T1000 (cell line): ENCODE measurements at regions not wholly inside any gene's neighbourhood (a gene's known extent, or its start where the extent isn't known, plus 50 kb on each side); places are given as distances from the start of the nearest gene placed in this dataset.

Experiments
- DNase-seq: peaks from one replicate; lab custom pipeline; 2025; ENCODE audit warnings: mixed read lengths; lab: John Stamatoyannopoulos, UW

- no peak for DNase-seq
Measured at GRCh38 chr21:24894324-24894723, 713.0 kb downstream of the MRPL39 start.

DNA sequence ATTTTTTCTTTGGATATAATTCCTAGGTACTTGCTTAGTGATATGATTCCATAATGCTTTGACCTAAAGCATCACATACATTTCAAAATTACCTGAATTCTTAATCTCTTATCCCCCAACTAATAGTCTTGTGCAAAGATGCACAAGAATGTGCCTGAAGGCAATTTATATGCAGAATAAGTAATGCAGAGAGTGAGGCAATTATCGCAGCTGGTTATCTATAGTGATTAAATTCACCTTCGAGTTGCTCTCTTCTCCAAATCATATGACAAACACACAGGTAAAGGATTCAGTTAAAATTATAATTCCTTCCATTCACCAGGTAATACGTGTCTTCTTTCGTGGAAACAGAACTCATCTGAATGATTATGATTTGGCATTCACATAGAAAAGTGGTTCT lies 717.3 kb downstream of the MRPL39 start:
- no peak for DNase-seq

DNA sequence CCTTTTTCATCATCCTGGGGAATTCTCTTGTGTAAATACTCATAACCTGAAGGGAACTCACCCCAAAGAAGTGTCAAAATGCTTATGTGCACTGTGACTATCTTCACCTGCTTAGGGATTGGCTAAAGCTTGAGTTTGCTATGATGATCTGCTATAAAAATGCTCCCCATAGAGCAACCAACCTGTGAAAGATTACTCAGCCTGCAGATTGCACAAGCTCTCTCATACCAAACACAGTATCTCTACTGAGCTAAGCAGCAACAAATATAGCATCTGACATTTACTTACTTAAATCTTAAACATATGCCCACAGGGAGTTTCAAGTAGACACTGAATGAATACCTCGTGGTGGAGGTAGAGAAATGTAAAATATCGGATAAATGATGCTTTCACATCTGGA lies 725.8 kb downstream of the MRPL39 start:
- DNase-seq, result no peak

GRCh38 chr21:24870633-24871032 lies 736.6 kb downstream of the MRPL39 start:
- no peak for DNase-seq

GRCh38 chr21:24869862-24870261 lies 737.4 kb downstream of the MRPL39 start:
- no peak for DNase-seq

GRCh38 chr21:24868117-24868516 lies 739.2 kb downstream of the MRPL39 start:
- DNase-seq, result no peak

DNA sequence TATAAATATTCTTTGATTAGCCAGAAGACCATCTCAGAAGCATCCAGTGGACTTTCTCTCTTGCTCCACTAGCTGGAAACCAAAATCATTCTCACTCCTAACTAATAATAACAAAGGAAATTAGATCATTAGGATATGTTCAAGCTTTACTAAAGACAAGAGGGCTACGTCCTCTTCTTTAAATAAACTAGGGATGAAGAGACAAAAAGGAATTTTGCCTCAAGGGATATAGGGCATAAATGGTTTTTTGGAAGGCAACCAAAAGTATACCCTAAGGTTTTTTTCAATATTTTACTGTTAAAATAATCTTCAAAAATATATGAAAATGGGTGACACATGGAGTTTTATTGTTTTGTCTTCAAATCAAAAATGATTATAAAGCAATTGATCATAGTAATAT lies 745.8 kb downstream of the MRPL39 start:
- DNase-seq, result no peak

GRCh38 chr21:24856326-24856725 lies 751.0 kb downstream of the MRPL39 start:
- no peak for DNase-seq

GRCh38 chr21:24852610-24853195 lies 754.6 kb downstream of the MRPL39 start:
- DNase-seq, result no peak

GRCh38 chr21:24850121-24850520 lies 757.2 kb downstream of the MRPL39 start:
- no peak for DNase-seq

DNA sequence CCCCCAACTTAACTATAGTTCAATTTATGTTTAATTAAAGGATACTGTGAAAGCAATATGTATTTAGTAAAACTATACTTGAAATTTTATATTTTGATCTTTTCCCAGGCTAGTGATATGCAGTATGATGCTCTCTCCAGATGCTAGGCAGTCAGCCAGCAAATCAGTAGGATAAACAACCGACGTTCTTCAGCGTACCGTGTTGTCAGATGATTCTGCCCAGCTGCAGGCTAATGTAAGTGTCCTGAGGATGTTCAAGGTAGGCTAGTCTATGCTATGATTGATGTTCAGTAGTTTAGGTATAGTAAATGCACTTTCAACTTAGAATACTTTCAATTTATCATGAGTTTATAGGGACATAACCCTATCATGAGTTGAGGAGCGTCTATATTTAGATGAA lies 762.6 kb downstream of the MRPL39 start:
- DNase-seq, result no peak

GRCh38 chr21:24840287-24840686 lies 767.0 kb downstream of the MRPL39 start:
- DNase-seq, result no peak

- no peak for DNase-seq
Measured at GRCh38 chr21:24832961-24833360, 774.3 kb downstream of the MRPL39 start.

DNA sequence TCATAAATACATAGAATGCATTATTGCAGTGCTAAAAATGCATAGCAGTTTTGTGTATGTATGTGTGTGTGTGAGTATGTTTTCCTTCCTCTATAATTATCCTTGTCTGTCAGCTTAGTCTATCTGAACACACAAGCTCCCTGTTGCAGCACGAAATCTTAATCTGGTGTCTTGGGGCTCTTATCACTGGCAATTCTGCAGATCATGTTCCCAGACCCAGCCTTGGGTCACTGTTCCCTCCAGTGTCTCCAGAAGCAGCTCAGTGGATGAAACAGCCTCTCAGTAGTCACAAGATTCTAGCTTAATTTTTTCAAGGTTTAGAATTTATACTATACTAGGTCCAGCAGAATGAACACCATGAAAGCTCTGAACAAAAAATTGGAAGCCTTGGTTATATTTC lies 777.9 kb downstream of the MRPL39 start:
- DNase-seq, result no peak

- DNase-seq, result no peak
Measured at GRCh38 chr21:24826822-24827221, 780.5 kb downstream of the MRPL39 start.

DNA sequence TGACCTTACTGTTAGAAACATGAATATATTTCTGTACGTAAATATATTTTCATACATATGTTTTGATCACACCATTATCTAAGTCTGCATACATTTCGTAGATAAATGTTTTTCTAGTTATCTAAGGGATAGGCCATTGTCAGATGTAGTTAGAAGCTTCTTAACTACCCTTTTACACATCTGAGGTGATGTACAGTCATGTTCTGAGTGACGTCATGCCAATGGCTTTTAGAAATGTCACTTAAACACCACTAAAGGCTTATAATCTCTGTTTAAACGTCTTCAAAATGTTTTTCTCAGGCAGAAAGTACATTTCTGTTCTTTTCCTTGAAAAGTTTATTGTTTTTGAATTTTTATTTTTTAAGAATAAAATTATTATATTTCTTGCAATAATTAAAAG lies 781.9 kb downstream of the MRPL39 start:
- DNase-seq, result no peak

DNA sequence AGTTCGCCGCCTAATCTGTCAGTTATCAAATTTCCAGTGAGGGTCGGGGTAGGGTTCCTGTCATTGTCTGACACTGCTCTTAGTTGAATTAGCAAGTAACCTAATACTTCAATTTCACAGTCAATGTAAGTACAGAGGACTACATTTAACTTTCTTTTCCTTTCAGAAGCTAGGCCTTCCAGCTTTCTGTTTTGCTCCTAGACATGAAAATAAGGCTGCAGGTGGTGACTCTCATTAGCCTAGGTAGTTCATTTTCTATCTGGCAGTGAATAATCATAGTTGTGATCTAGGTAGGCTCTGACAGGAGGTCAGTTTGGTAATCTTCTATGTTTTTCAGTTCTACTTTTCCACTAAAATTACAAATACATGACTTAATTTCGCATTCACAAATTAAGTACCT lies 783.1 kb downstream of the MRPL39 start:
- DNase-seq, result no peak

GRCh38 chr21:24823247-24823646 lies 784.0 kb downstream of the MRPL39 start:
- no peak for DNase-seq

DNA sequence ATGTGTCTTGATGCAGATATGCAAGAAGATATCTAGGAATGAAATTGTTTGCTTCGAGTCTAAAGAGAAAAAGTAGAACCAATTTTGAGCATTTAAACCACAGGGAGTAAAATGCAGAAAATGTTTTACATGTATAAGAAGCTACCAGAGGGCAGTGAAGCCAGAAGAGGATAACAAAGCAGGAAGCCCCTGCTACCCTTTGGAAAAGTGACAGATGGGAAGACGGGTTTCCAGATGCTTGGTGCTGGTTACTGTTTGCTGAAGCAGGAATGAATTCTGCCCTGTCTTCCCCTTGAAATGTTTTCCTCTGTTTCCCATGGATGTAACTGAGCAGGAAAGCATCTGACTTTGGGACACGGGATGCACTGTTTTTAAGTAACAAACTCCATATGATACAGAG lies 822.2 kb downstream of the MRPL39 start:
- DNase-seq, result no peak

DNA sequence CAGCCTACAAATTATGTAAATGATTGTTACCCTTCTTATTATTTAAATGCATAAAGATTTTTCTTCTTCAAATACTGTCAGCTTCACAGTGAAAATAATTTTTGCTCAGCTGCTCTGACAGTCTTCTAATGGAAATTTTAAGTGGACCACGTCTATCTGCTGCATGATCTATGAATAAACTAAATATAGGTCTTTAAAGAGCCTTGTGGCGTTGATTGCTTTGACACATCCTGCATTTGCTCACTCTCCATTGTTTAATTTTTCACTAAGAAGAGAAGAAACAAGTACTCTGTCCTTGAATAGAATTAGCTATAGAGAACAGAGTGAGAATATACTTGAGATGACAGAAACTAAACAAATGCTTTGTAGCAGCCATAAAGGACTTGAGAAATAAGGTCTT lies 826.1 kb downstream of the MRPL39 start:
- no peak for DNase-seq

DNA sequence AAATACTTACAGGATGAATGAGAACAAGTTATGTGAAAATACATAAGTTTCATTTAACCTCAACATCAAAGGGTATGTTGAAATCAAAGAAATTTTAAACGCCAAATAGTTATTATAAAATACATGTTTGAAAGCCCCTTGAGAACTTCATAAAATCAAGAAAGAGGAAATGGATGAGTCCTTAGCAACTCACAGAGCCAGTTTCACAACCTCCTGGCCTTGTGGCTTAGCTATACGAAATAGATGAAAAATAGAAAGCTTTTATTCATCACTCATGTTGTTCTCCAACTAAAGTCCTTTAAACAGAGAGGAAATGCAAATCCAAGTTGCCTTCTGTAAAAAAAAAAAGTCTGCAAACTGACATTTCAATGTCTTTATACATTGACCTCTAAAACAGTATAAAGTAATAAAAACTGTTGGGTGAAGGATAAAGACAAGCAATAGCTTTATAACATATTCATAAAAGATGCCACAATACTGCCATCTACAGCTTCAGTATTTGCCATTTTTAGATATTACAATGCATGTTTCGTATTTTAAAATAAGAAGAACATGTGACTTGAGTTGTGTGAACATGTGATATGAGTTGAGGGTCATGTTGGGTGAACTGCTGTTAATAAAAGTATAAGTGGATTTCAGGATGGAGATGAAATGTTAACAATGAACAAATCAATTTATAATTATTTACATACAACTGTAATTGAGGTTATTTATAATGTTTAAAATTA lies 847.8 kb downstream of the MRPL39 start:
- DNase-seq, result no peak

GRCh38 chr21:24738063-24738462 lies 869.2 kb downstream of the MRPL39 start:
- DNase-seq, result no peak

GRCh38 chr21:24737296-24737850 lies 869.9 kb downstream of the MRPL39 start:
- no peak for DNase-seq

- no peak for DNase-seq
Measured at GRCh38 chr21:24730661-24731060, 876.6 kb downstream of the MRPL39 start.
